HG02840 (cell line): ENCODE measurements at regions not wholly inside any gene's neighbourhood (a gene's known extent, or its start where the extent isn't known, plus 50 kb on each side); places are given as distances from the start of the nearest gene placed in this dataset.

Source experiments
- ATAC-seq: cut with Tn5 transposase; IDR thresholded peaks from one replicate; pipeline ENCODE4 v1.9.1; 2021; ENCODE audit warnings: mild to moderate bottlenecking, moderate library complexity, moderate number of reproducible peaks; ENCODE audit not compliant: unreplicated experiment, low FRiP score

- no peak for ATAC-seq
These were observed 71.7 kb upstream of the ZNRF2 start for GRCh38 chr7:30212701-30213111.

GRCh38 chr7:30213637-30214036 lies 70.8 kb upstream of the ZNRF2 start:
- no peak for ATAC-seq

GRCh38 chr7:30214651-30215137 lies 69.7 kb upstream of the ZNRF2 start:
- ATAC-seq, result no peak

- ATAC-seq, result no peak
These were observed 62.6 kb upstream of the ZNRF2 start for GRCh38 chr7:30221764-30222163.

- ATAC-seq, result no peak
These were observed 61.7 kb upstream of the ZNRF2 start for GRCh38 chr7:30222515-30223215.

- ATAC-seq, result no peak
These were observed 60.5 kb upstream of the ZNRF2 start for GRCh38 chr7:30223896-30224295.

- no peak for ATAC-seq
These were observed 59.8 kb upstream of the ZNRF2 start for GRCh38 chr7:30224511-30225062.

- ATAC-seq, result peak; percentile 63
These were observed 58.4 kb upstream of the ZNRF2 start for GRCh38 chr7:30225863-30226613.

GRCh38 chr7:30226614-30227268 lies 57.7 kb upstream of the ZNRF2 start:
- ATAC-seq, result no peak

GRCh38 chr7:30231271-30231670 lies 53.1 kb upstream of the ZNRF2 start:
- no peak for ATAC-seq

- no peak for ATAC-seq
These were observed 52.0 kb upstream of the ZNRF2 start for GRCh38 chr7:30232391-30232790.
